Heart left ventricle (tissue), 16 donors: ENCODE measurements at regions not wholly inside any gene's neighbourhood (a gene's known extent, or its start where the extent isn't known, plus 50 kb on each side); places are given as distances from the start of the nearest gene placed in this dataset.

Source experiments
- ATAC-seq, 4 donors: fragments of 200-7000 bp; cut with Tn5 transposase; one replicate each; pipeline ENCODE4 v1.9.1; 2020 to 2022; ENCODE audit warnings: moderate library complexity in 4 of 4, mild to moderate bottlenecking in 3 of 4, moderate number of reproducible peaks in 1 of 4
- DNase-seq, 5 donors: peaks; one replicate each; pipeline ENCODE4 v3.0.0-alpha.2; 2020
- H3K27ac ChIP-seq, 12 donors: fragments of 200-600 bp; sonication (generic) in 4 of 12; one replicate each; pipeline versions ENCODE4 v1.5.0 to v1.8.0; 2016 to 2022; ENCODE audit warnings: mild to moderate bottlenecking in 2 of 12
- H3K27me3 ChIP-seq, 9 donors: fragments of 200-600 bp; sonication (generic) in 2 of 9; one replicate each; pipeline versions ENCODE4 v1.5.1 to v1.8.0; 2016 to 2022; ENCODE audit warnings: mild to moderate bottlenecking in 3 of 9
- H3K36me3 ChIP-seq, 9 donors: fragments of 200-600 bp; sonication (generic) in 2 of 9; one replicate each; pipeline versions ENCODE4 v1.5.0 to v1.8.0; 2018 to 2022; ENCODE audit warnings: mild to moderate bottlenecking in 2 of 9
- H3K4me1 ChIP-seq, 12 donors: fragments of 200-600 bp; sonication (generic) in 4 of 12; one replicate each; pipeline versions ENCODE4 v1.5.0 to v1.8.0; 2016 to 2022; ENCODE audit warnings: mild to moderate bottlenecking in 3 of 12
- H3K4me3 ChIP-seq, 12 donors: fragments of 200-600 bp; sonication (generic) in 4 of 12; one replicate each; pipeline versions ENCODE4 v1.5.0 to v1.8.0; 2017 to 2022; ENCODE audit warnings: mild to moderate bottlenecking in 9 of 12, moderate library complexity in 4 of 12
- H3K9me3 ChIP-seq, 12 donors: fragments of 200-600 bp; sonication (generic) in 4 of 12; one replicate each; pipeline versions ENCODE4 v1.5.0 to v1.8.0; 2016 to 2022; ENCODE audit warnings: mild to moderate bottlenecking in 1 of 12
- POLR2A ChIP-seq, 2 donors: fragments of 450-650 bp; IDR thresholded peaks; one replicate each; pipeline ENCODE4 v1.6.1; 2017; ENCODE audit warnings: antibody characterized with exemption in 2 of 2, mild to moderate bottlenecking in 2 of 2, moderate library complexity in 2 of 2
- WGBS, 4 donors: extraction: QIAGEN DNeasy Blood & Tissue Kit in 2 of 4; methylation state at CpG; one replicate each; pipeline versions ENCODE4 v1.1.5 to v1.1.7; 2013 to 2018; 5-methylcytosine and 5-hydroxymethylcytosine counted together
- intact Hi-C, 10 donors: fragments of 100-400 bp; cut with DNase I; formaldehyde crosslinking; loops; one replicate each; pipeline versions ENCODE4 v1.11.1 to v1.14.2; 2022
- TF ChIP-seq, protein P1 (sequence below), 12 donors: fragments of 200-600 bp; sonication (generic) in 4 of 12; IDR thresholded peaks; one replicate each; pipeline versions ENCODE4 v1.5.0 to v1.8.0; 2018 to 2022; ENCODE audit warnings: antibody characterized with exemption in 12 of 12, mild to moderate bottlenecking in 5 of 12
- donor health status: ischemic (EF 13 %, LVEDD 7.1; RV severe dilation, severe dysfunction).
- donor health status: healthy with polysubstance abuse.
- donor health status: DM: no; HTN: yes; CAD: no.
- donor health status: DM: no; HTN: no; CAD: no.
- donor health status: ischemic (EF 25% LVEDD 6.9; RV normal size, moderate dysfunction).
- donor health status: ischemic (EF 25% LVEDD 5.7; RV mildly dilated, moderate dysfunction).
- donor health status: healthy.
- donor health status: DM: yes; HTN: yes; CAD: no.
- donor health status: ischemic (EF 35%, LVEDD 5.7; RV mildly dilated, moderate dysfunction).
- donor health status: nonischemic (EF 11% LVEDD 7.7; RV severe dilation, severe dysfunction).
- donor health status: DM: yes; HTN: yes; CAD: no.
- donor health status: PGD.
- donor health status: ischemic (EF 29% LVEDD 5.4; RV normal size, mild dysfunction).
- donor health status: nonischemic (EF 23%, LVEDD 6.1; RV moderate dilation, normal function).

GRCh38 chr9:26742828-26743476 is 149.7 kb downstream of the CAAP1 start:
- no peaks in the 10 kb centered on the region for H3K27me3 ChIP-seq
- no peaks in the 10 kb centered on the region for H3K4me1 ChIP-seq
- no peak overlapping the region for H3K27ac ChIP-seq
- H3K9me3 ChIP-seq: peaks cover 0 to 24% (median 7%) of the 10 kb centered on the region in 12 donors
- no peak overlapping the region for H3K4me3 ChIP-seq
- H3K36me3 ChIP-seq: no peaks in the 10 kb centered on the region
- TF ChIP-seq, protein P1, sequence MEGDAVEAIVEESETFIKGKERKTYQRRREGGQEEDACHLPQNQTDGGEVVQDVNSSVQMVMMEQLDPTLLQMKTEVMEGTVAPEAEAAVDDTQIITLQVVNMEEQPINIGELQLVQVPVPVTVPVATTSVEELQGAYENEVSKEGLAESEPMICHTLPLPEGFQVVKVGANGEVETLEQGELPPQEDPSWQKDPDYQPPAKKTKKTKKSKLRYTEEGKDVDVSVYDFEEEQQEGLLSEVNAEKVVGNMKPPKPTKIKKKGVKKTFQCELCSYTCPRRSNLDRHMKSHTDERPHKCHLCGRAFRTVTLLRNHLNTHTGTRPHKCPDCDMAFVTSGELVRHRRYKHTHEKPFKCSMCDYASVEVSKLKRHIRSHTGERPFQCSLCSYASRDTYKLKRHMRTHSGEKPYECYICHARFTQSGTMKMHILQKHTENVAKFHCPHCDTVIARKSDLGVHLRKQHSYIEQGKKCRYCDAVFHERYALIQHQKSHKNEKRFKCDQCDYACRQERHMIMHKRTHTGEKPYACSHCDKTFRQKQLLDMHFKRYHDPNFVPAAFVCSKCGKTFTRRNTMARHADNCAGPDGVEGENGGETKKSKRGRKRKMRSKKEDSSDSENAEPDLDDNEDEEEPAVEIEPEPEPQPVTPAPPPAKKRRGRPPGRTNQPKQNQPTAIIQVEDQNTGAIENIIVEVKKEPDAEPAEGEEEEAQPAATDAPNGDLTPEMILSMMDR (IDR thresholded peaks at IDR 0.05): no peak
- TF ChIP-seq POLR2A (IDR thresholded peaks at IDR 0.05): no peak
- DNase-seq: no peak
- ATAC-seq: no peak
- intact Hi-C loops: loop anchor here in 5 of 10 donors (5.0 to 10.0 kb wide), 6 partner anchors 62 to 532 kb away; no protein-coding TSS in a partner anchor
- whole genome bisulfite sequencing, 4 donors: 18 to 29% (median 21%) methylated on average over 2 of the region's 2 CpGs

- TF ChIP-seq POLR2A (IDR thresholded peaks at IDR 0.05): no peak
- TF ChIP-seq, protein P1 (IDR thresholded peaks at IDR 0.05): no peak
- intact Hi-C loops: no loop called here
- Histone ChIP-seq H3K9me3 (peaks cover 0 to 45% (median 10%) of the 10 kb centered on the region in 12 donors), H3K4me1 (no peaks in the 10 kb centered on the region), H3K27ac (no peak overlapping the region), H3K36me3 (no peaks in the 10 kb centered on the region), H3K27me3 (peaks cover 0 to 7% (median 0%) of the 10 kb centered on the region in 9 donors), H3K4me3 (no peak overlapping the region)
- ATAC-seq: no peak
- WGBS, 4 donors: 81 to 87% (median 83%) methylated on average over 4 of the region's 4 CpGs
- DNase-seq: no peak
These were observed 157.4 kb downstream of the CAAP1 start for GRCh38 chr9:26735160-26735559.

- no peak overlapping the region for H3K4me3 ChIP-seq
- ATAC-seq (no peak), DNase-seq (no peak)
- H3K36me3 ChIP-seq: no peaks in the 10 kb centered on the region
- peaks cover 0 to 18% (median 0%) of the 10 kb centered on the region in 12 donors for H3K9me3 ChIP-seq
- H3K27ac ChIP-seq: no peak overlapping the region
- intact Hi-C loops: no loop called here
- WGBS, 4 donors: 86 to 90% (median 90%) methylated on average over 3 of the region's 3 CpGs
- H3K4me1 ChIP-seq: no peaks in the 10 kb centered on the region
- H3K27me3 ChIP-seq: peaks cover 0 to 4% (median 0%) of the 10 kb centered on the region in 9 donors
- TF ChIP-seq, protein P1 (IDR thresholded peaks at IDR 0.05): no peak
- no peak for TF ChIP-seq POLR2A (IDR thresholded peaks at IDR 0.05)
These were observed 163.4 kb downstream of the CAAP1 start for GRCh38 chr9:26729187-26729586.

DNA sequence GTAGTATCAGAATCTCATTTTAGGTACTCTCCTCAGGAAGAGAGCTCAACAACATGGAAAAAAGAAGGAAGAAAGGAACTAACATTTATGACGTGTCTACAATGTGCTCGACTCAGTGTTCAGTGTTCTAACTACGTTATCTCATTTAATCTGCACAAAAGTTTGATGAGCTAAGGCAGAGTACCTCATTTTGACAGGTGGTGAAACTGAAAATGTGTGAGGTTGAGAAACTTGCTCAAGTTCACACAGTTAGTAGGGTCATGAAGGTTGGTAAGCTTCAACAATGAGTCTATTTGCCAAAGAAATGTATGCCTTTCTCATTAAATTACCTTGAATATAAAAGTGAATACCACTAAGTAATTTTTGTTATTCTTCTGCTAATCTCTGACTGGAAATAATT is 165.1 kb downstream of the CAAP1 start:
- Histone ChIP-seq H3K4me1 (no peaks in the 10 kb centered on the region), H3K4me3 (no peak overlapping the region), H3K36me3 (no peaks in the 10 kb centered on the region), H3K27ac (no peak overlapping the region), H3K27me3 (peaks cover 0 to 9% (median 0%) of the 10 kb centered on the region in 9 donors), H3K9me3 (peaks cover 0 to 15% (median 0%) of the 10 kb centered on the region in 12 donors)
- TF ChIP-seq, protein P1 (IDR thresholded peaks at IDR 0.05): no peak
- TF ChIP-seq POLR2A (IDR thresholded peaks at IDR 0.05): no peak
- DNase-seq (no peak), ATAC-seq (no peak)
- intact Hi-C loops: no loop called here
- 68 to 73% (median 71%) methylated on average over 3 of the region's 3 CpGs for WGBS, 4 donors
